Activated T-helper 2 cell treated with anti-CD3 and anti-CD28 coated beads, Interferon-gamma antibody, Interleukin-2, Interleukin-4, amounts not matched to agents 10 μg/mL and 5 μg/mL and 100 μg/mL, durations not matched to agents 14 hours and 24 hours and 36 hours (primary cell): ENCODE measurements at regions not wholly inside any gene's neighbourhood (a gene's known extent, or its start where the extent isn't known, plus 50 kb on each side); places are given as distances from the start of the nearest gene placed in this dataset.

ENCODE experiments used
- DNase-seq: peaks from one replicate; pipeline ENCODE4 v3.0.0; 2021; ENCODE audit warnings: low spot score
- H3K27ac Mint-ChIP-seq: one replicate; pipeline ENCODE4 v1.8.0; 2021; ENCODE audit warnings: mixed read lengths
- H3K27me3 Mint-ChIP-seq: one replicate; pipeline ENCODE4 v1.8.0; 2021; ENCODE audit warnings: low read depth, mixed read lengths
- H3K36me3 Mint-ChIP-seq: one replicate; pipeline ENCODE4 v1.8.0; 2021; ENCODE audit warnings: low read depth, mixed read lengths
- H3K4me1 Mint-ChIP-seq: one replicate; pipeline ENCODE4 v1.8.0; 2021; ENCODE audit warnings: low read depth, mixed read lengths
- H3K4me3 Mint-ChIP-seq: one replicate; pipeline ENCODE4 v1.8.0; 2021; ENCODE audit warnings: low read depth, mild to moderate bottlenecking, moderate library complexity, mixed read lengths
- H3K9me3 Mint-ChIP-seq: one replicate; pipeline ENCODE4 v1.8.0; 2021; ENCODE audit warnings: mixed read lengths
- intact Hi-C: fragments of 100-400 bp; cut with micrococcal nuclease; formaldehyde crosslinking; loops from one replicate; pipeline ENCODE4 v1.15.1; 2023

GRCh38 chr5:167916261-167916691, 375.2 kb upstream of the WWC1 start:
- intact Hi-C loops: no loop called here
- Mint-ChIP-seq H3K9me3 (no peaks in the 10 kb centered on the region), H3K27me3 (no peaks in the 10 kb centered on the region), H3K36me3 (no peaks in the 10 kb centered on the region), H3K27ac (no peak overlapping the region), H3K4me3 (no peak overlapping the region), H3K4me1 (no peaks in the 10 kb centered on the region)
- no peak for DNase-seq

GRCh38 chr5:167916706-167917105, 374.7 kb upstream of the WWC1 start:
- Mint-ChIP-seq H3K36me3 (no peaks in the 10 kb centered on the region), H3K27ac (no peak overlapping the region)
- intact Hi-C loops: no loop called here

GRCh38 chr5:167918184-167918812, 373.1 kb upstream of the WWC1 start:
- H3K4me1 Mint-ChIP-seq: no peaks in the 10 kb centered on the region
- no peaks in the 10 kb centered on the region for H3K9me3 Mint-ChIP-seq
- intact Hi-C loops: no loop called here
- no peaks in the 10 kb centered on the region for H3K27me3 Mint-ChIP-seq
- no peak for DNase-seq
- H3K27ac Mint-ChIP-seq: no peak overlapping the region
- no peak overlapping the region for H3K4me3 Mint-ChIP-seq
- no peaks in the 10 kb centered on the region for H3K36me3 Mint-ChIP-seq

More at GRCh38 chr5:167916706-167917105, 374.7 kb upstream of the WWC1 start:
- Mint-ChIP-seq H3K27me3 (no peaks in the 10 kb centered on the region), H3K9me3 (no peaks in the 10 kb centered on the region), H3K4me1 (no peaks in the 10 kb centered on the region), H3K4me3 (no peak overlapping the region)
- no peak for DNase-seq

GRCh38 chr5:167918813-167919483, 372.5 kb upstream of the WWC1 start:
- intact Hi-C loops: no loop called here
- no peaks in the 10 kb centered on the region for H3K4me1 Mint-ChIP-seq
- no peak overlapping the region for H3K4me3 Mint-ChIP-seq
- no peak for DNase-seq
- H3K36me3 Mint-ChIP-seq: no peaks in the 10 kb centered on the region
- no peaks in the 10 kb centered on the region for H3K9me3 Mint-ChIP-seq
- no peak overlapping the region for H3K27ac Mint-ChIP-seq
- no peaks in the 10 kb centered on the region for H3K27me3 Mint-ChIP-seq

- H3K9me3 Mint-ChIP-seq: no peaks in the 10 kb centered on the region
Observed at GRCh38 chr5:167920589-167920988, 370.9 kb upstream of the WWC1 start.

GRCh38 chr5:167921796-167922195, 369.6 kb upstream of the WWC1 start:
- no peak overlapping the region for H3K27ac Mint-ChIP-seq
- H3K36me3 Mint-ChIP-seq: no peaks in the 10 kb centered on the region
- intact Hi-C loops: no loop called here
- H3K9me3 Mint-ChIP-seq: no peaks in the 10 kb centered on the region
- H3K4me1 Mint-ChIP-seq: no peaks in the 10 kb centered on the region
- no peak overlapping the region for H3K4me3 Mint-ChIP-seq
- no peak for DNase-seq
- no peaks in the 10 kb centered on the region for H3K27me3 Mint-ChIP-seq

More at GRCh38 chr5:167920589-167920988, 370.9 kb upstream of the WWC1 start:
- Mint-ChIP-seq H3K4me1 (no peaks in the 10 kb centered on the region), H3K36me3 (no peaks in the 10 kb centered on the region), H3K4me3 (no peak overlapping the region), H3K27me3 (no peaks in the 10 kb centered on the region), H3K27ac (no peak overlapping the region)
- no peak for DNase-seq
- intact Hi-C loops: no loop called here

GRCh38 chr5:167923396-167923795, 368.0 kb upstream of the WWC1 start:
- Mint-ChIP-seq H3K9me3 (no peaks in the 10 kb centered on the region), H3K4me1 (no peaks in the 10 kb centered on the region), H3K27ac (no peak overlapping the region), H3K36me3 (no peaks in the 10 kb centered on the region), H3K27me3 (no peaks in the 10 kb centered on the region), H3K4me3 (no peak overlapping the region)
- DNase-seq: no peak
- intact Hi-C loops: no loop called here

GRCh38 chr5:167929841-167930240, 361.6 kb upstream of the WWC1 start:
- H3K36me3 Mint-ChIP-seq: no peaks in the 10 kb centered on the region
- no peaks in the 10 kb centered on the region for H3K27me3 Mint-ChIP-seq
- no peak overlapping the region for H3K4me3 Mint-ChIP-seq
- intact Hi-C loops: no loop called here
- no peaks in the 10 kb centered on the region for H3K9me3 Mint-ChIP-seq
- H3K27ac Mint-ChIP-seq: no peak overlapping the region
- no peaks in the 10 kb centered on the region for H3K4me1 Mint-ChIP-seq
- DNase-seq: no peak

GRCh38 chr5:167934551-167934971, 356.9 kb upstream of the WWC1 start:
- peaks cover 9% of the 10 kb centered on the region for H3K4me1 Mint-ChIP-seq
- DNase-seq: no peak
- no peaks in the 10 kb centered on the region for H3K9me3 Mint-ChIP-seq
- no peaks in the 10 kb centered on the region for H3K36me3 Mint-ChIP-seq
- H3K27me3 Mint-ChIP-seq: no peaks in the 10 kb centered on the region
- intact Hi-C loops: no loop called here
- H3K4me3 Mint-ChIP-seq: no peak overlapping the region
- no peak overlapping the region for H3K27ac Mint-ChIP-seq

- H3K27me3 Mint-ChIP-seq: no peaks in the 10 kb centered on the region
- H3K9me3 Mint-ChIP-seq: no peaks in the 10 kb centered on the region
- H3K27ac Mint-ChIP-seq: no peak overlapping the region
- intact Hi-C loops: no loop called here
- H3K36me3 Mint-ChIP-seq: no peaks in the 10 kb centered on the region
- no peak for DNase-seq
- H3K4me1 Mint-ChIP-seq: peaks cover 9% of the 10 kb centered on the region
- no peak overlapping the region for H3K4me3 Mint-ChIP-seq
Observed at GRCh38 chr5:167936022-167936421, 355.4 kb upstream of the WWC1 start.

- H3K4me1 Mint-ChIP-seq: peaks cover 9% of the 10 kb centered on the region
- no peak overlapping the region for H3K27ac Mint-ChIP-seq
- DNase-seq: no peak
- H3K36me3 Mint-ChIP-seq: no peaks in the 10 kb centered on the region
- no peak overlapping the region for H3K4me3 Mint-ChIP-seq
- no peaks in the 10 kb centered on the region for H3K27me3 Mint-ChIP-seq
- no peaks in the 10 kb centered on the region for H3K9me3 Mint-ChIP-seq
- intact Hi-C loops: no loop called here
Observed at GRCh38 chr5:167936944-167937634, 354.4 kb upstream of the WWC1 start.

- no peaks in the 10 kb centered on the region for H3K27me3 Mint-ChIP-seq
- no peak overlapping the region for H3K27ac Mint-ChIP-seq
- intact Hi-C loops: no loop called here
- peaks cover 9% of the 10 kb centered on the region for H3K4me1 Mint-ChIP-seq
- H3K36me3 Mint-ChIP-seq: no peaks in the 10 kb centered on the region
- no peaks in the 10 kb centered on the region for H3K9me3 Mint-ChIP-seq
- no peak for DNase-seq
- no peak overlapping the region for H3K4me3 Mint-ChIP-seq
Observed at GRCh38 chr5:167937635-167937998, 353.8 kb upstream of the WWC1 start.

- no peak overlapping the region for H3K27ac Mint-ChIP-seq
- H3K27me3 Mint-ChIP-seq: no peaks in the 10 kb centered on the region
- intact Hi-C loops: no loop called here
- DNase-seq: no peak
- H3K4me1 Mint-ChIP-seq: peaks cover 9% of the 10 kb centered on the region
- H3K4me3 Mint-ChIP-seq: no peak overlapping the region
- no peaks in the 10 kb centered on the region for H3K36me3 Mint-ChIP-seq
- H3K9me3 Mint-ChIP-seq: no peaks in the 10 kb centered on the region
Observed at GRCh38 chr5:167939686-167940085, 351.8 kb upstream of the WWC1 start.
